ENCODE measurements at regions not wholly inside any gene's neighbourhood (a gene's known extent, or its start where the extent isn't known, plus 50 kb on each side); places are given as distances from the start of the nearest gene placed in this dataset.

- TF ChIP-seq POLR2A (IDR thresholded peaks at IDR 0.05) (no peak), CTCF (IDR thresholded peaks at IDR 0.05) (no peak)
Measured at GRCh38 chr2:180705122-180705521, 275.3 kb upstream of the UBE2E3 start.

GRCh38 chr2:180699657-180700361, 280.6 kb upstream of the UBE2E3 start:
- no peaks in the 10 kb centered on the region for H3K27me3 ChIP-seq
- H3K36me3 ChIP-seq, result no peaks in the 10 kb centered on the region
- no peak overlapping the region for H3K4me3 ChIP-seq
- H3K27ac ChIP-seq, result no peak overlapping the region
- no peaks in the 10 kb centered on the region for H3K4me1 ChIP-seq
- H3K9me3 ChIP-seq, result no peaks in the 10 kb centered on the region
- TF ChIP-seq CTCF (IDR thresholded peaks at IDR 0.05) (no peak), POLR2A (IDR thresholded peaks at IDR 0.05) (no peak)
- no peak for DNase-seq

More at GRCh38 chr2:180705122-180705521, 275.3 kb upstream of the UBE2E3 start:
- no peak for DNase-seq
- Histone ChIP-seq H3K36me3 (no peaks in the 10 kb centered on the region), H3K9me3 (no peaks in the 10 kb centered on the region), H3K27me3 (no peaks in the 10 kb centered on the region), H3K4me1 (no peaks in the 10 kb centered on the region), H3K27ac (no peak overlapping the region), H3K4me3 (no peak overlapping the region)

GRCh38 chr2:180698668-180699067, 281.7 kb upstream of the UBE2E3 start:
- no peak for TF ChIP-seq POLR2A (IDR thresholded peaks at IDR 0.05)
- TF ChIP-seq CTCF (IDR thresholded peaks at IDR 0.05), result no peak
- no peak for DNase-seq
- Histone ChIP-seq H3K27ac (no peak overlapping the region), H3K9me3 (no peaks in the 10 kb centered on the region), H3K4me3 (no peak overlapping the region), H3K4me1 (no peaks in the 10 kb centered on the region), H3K27me3 (no peaks in the 10 kb centered on the region), H3K36me3 (no peaks in the 10 kb centered on the region)

- Histone ChIP-seq H3K27ac (no peak overlapping the region), H3K27me3 (no peaks in the 10 kb centered on the region), H3K9me3 (no peaks in the 10 kb centered on the region), H3K4me1 (no peaks in the 10 kb centered on the region), H3K36me3 (no peaks in the 10 kb centered on the region), H3K4me3 (no peak overlapping the region)
- no peak for TF ChIP-seq POLR2A (IDR thresholded peaks at IDR 0.05)
- no peak for TF ChIP-seq CTCF (IDR thresholded peaks at IDR 0.05)
- DNase-seq, result no peak
Measured at GRCh38 chr2:180695586-180696401, 284.6 kb upstream of the UBE2E3 start.

GRCh38 chr2:180694445-180695421, 285.7 kb upstream of the UBE2E3 start:
- no peaks in the 10 kb centered on the region for H3K9me3 ChIP-seq
- H3K27me3 ChIP-seq, result no peaks in the 10 kb centered on the region
- no peak overlapping the region for H3K4me3 ChIP-seq
- no peaks in the 10 kb centered on the region for H3K36me3 ChIP-seq
- H3K4me1 ChIP-seq, result no peaks in the 10 kb centered on the region
- no peak overlapping the region for H3K27ac ChIP-seq
- DNase-seq, result no peak
- no peak for TF ChIP-seq POLR2A (IDR thresholded peaks at IDR 0.05)
- no peak for TF ChIP-seq CTCF (IDR thresholded peaks at IDR 0.05)

Measured in Peyer's patch (tissue), 4 donors.